ENCODE measurements at regions not wholly inside any gene's neighbourhood (a gene's known extent, or its start where the extent isn't known, plus 50 kb on each side); places are given as distances from the start of the nearest gene placed in this dataset.
"Not testable (repeated sequence)": the region's sequence is repeated elsewhere in the genome, so short reads cannot be mapped to it uniquely, and the experiment has no call there.

GRCh38 chr2:8378016-8378810, 303.6 kb upstream of the ID2 start:
- peaks cover 11% of the 10 kb centered on the region for H3K27me3 Mint-ChIP-seq
- peaks cover 2% of the 10 kb centered on the region for H3K9me3 Mint-ChIP-seq
- peak overlapping the region; percentile 41 for H3K4me3 Mint-ChIP-seq
- H3K4me1 Mint-ChIP-seq (ENCODE audit: low read depth), result peaks cover 43% of the 10 kb centered on the region
- peaks cover 3% of the 10 kb centered on the region for H3K36me3 Mint-ChIP-seq (ENCODE audit: low read depth)
- peak overlapping the region; percentile 56 for H3K27ac Mint-ChIP-seq

- Mint-ChIP-seq H3K4me1 (ENCODE audit: low read depth) (peaks cover 51% of the 10 kb centered on the region), H3K36me3 (ENCODE audit: low read depth) (no peaks in the 10 kb centered on the region), H3K4me3 (no peak overlapping the region), H3K27me3 (peaks cover 11% of the 10 kb centered on the region), H3K27ac (no peak overlapping the region), H3K9me3 (no peaks in the 10 kb centered on the region)
Measured at GRCh38 chr2:8379128-8379527, 302.7 kb upstream of the ID2 start.

GRCh38 chr2:8379549-8379948, 302.3 kb upstream of the ID2 start:
- Mint-ChIP-seq H3K27ac (peak overlapping the region; percentile 71), H3K4me1 (ENCODE audit: low read depth) (peaks cover 55% of the 10 kb centered on the region), H3K36me3 (ENCODE audit: low read depth) (no peaks in the 10 kb centered on the region), H3K4me3 (no peak overlapping the region), H3K27me3 (peaks cover 12% of the 10 kb centered on the region), H3K9me3 (no peaks in the 10 kb centered on the region)

GRCh38 chr2:8380026-8380425, 301.8 kb upstream of the ID2 start:
- H3K9me3 Mint-ChIP-seq, result no peaks in the 10 kb centered on the region
- H3K27me3 Mint-ChIP-seq, result peaks cover 12% of the 10 kb centered on the region
- no peaks in the 10 kb centered on the region for H3K36me3 Mint-ChIP-seq (ENCODE audit: low read depth)
- no peak overlapping the region for H3K4me3 Mint-ChIP-seq
- H3K4me1 Mint-ChIP-seq (ENCODE audit: low read depth), result peaks cover 59% of the 10 kb centered on the region
- H3K27ac Mint-ChIP-seq, result peak overlapping the region; percentile 71

GRCh38 chr2:8380566-8380965, 301.3 kb upstream of the ID2 start:
- Mint-ChIP-seq H3K4me3 (no peak overlapping the region), H3K36me3 (ENCODE audit: low read depth) (no peaks in the 10 kb centered on the region), H3K4me1 (ENCODE audit: low read depth) (peaks cover 64% of the 10 kb centered on the region), H3K27ac (peak overlapping the region; percentile 58), H3K9me3 (no peaks in the 10 kb centered on the region), H3K27me3 (peaks cover 12% of the 10 kb centered on the region)

- H3K4me3 Mint-ChIP-seq, result no peak overlapping the region
- no peaks in the 10 kb centered on the region for H3K36me3 Mint-ChIP-seq (ENCODE audit: low read depth)
- peaks cover 54% of the 10 kb centered on the region for H3K4me1 Mint-ChIP-seq (ENCODE audit: low read depth)
- peaks cover 12% of the 10 kb centered on the region for H3K27me3 Mint-ChIP-seq
- no peaks in the 10 kb centered on the region for H3K9me3 Mint-ChIP-seq
- no peak overlapping the region for H3K27ac Mint-ChIP-seq
Measured at GRCh38 chr2:8382485-8382884, 299.4 kb upstream of the ID2 start.

- H3K4me1 Mint-ChIP-seq (ENCODE audit: low read depth), result peaks cover 29% of the 10 kb centered on the region
- H3K27ac Mint-ChIP-seq; H3K4me3 Mint-ChIP-seq; H3K9me3 Mint-ChIP-seq; H3K27me3 Mint-ChIP-seq; H3K36me3 Mint-ChIP-seq (ENCODE audit: low read depth): not testable (repeated sequence)
Measured at GRCh38 chr2:8386748-8387147, 295.1 kb upstream of the ID2 start.

GRCh38 chr2:8388781-8389180, 293.1 kb upstream of the ID2 start:
- Mint-ChIP-seq H3K27me3 (peaks cover 3% of the 10 kb centered on the region), H3K9me3 (no peaks in the 10 kb centered on the region), H3K36me3 (ENCODE audit: low read depth) (peaks cover 3% of the 10 kb centered on the region), H3K27ac (no peak overlapping the region), H3K4me3 (no peak overlapping the region), H3K4me1 (ENCODE audit: low read depth) (peaks cover 24% of the 10 kb centered on the region)

GRCh38 chr2:8389431-8390108, 292.3 kb upstream of the ID2 start:
- no peak overlapping the region for H3K27ac Mint-ChIP-seq
- peaks cover 17% of the 10 kb centered on the region for H3K4me1 Mint-ChIP-seq (ENCODE audit: low read depth)
- H3K27me3 Mint-ChIP-seq, result no peaks in the 10 kb centered on the region
- H3K9me3 Mint-ChIP-seq, result no peaks in the 10 kb centered on the region
- H3K36me3 Mint-ChIP-seq (ENCODE audit: low read depth), result peaks cover 3% of the 10 kb centered on the region
- H3K4me3 Mint-ChIP-seq, result no peak overlapping the region

GRCh38 chr2:8391126-8391525, 290.7 kb upstream of the ID2 start:
- Mint-ChIP-seq H3K27ac (no peak overlapping the region), H3K4me3 (no peak overlapping the region), H3K27me3 (no peaks in the 10 kb centered on the region), H3K36me3 (ENCODE audit: low read depth) (peaks cover 3% of the 10 kb centered on the region), H3K4me1 (ENCODE audit: low read depth) (peaks cover 9% of the 10 kb centered on the region), H3K9me3 (no peaks in the 10 kb centered on the region)

- Mint-ChIP-seq H3K4me1 (ENCODE audit: low read depth) (peaks cover 9% of the 10 kb centered on the region), H3K27ac (no peak overlapping the region), H3K9me3 (no peaks in the 10 kb centered on the region), H3K27me3 (no peaks in the 10 kb centered on the region), H3K4me3 (no peak overlapping the region), H3K36me3 (ENCODE audit: low read depth) (peaks cover 3% of the 10 kb centered on the region)
Measured at GRCh38 chr2:8391584-8391983, 290.3 kb upstream of the ID2 start.

GRCh38 chr2:8392098-8392866, 289.6 kb upstream of the ID2 start:
- no peaks in the 10 kb centered on the region for H3K27me3 Mint-ChIP-seq
- H3K4me3 Mint-ChIP-seq, result no peak overlapping the region
- no peaks in the 10 kb centered on the region for H3K9me3 Mint-ChIP-seq
- no peak overlapping the region for H3K27ac Mint-ChIP-seq
- peaks cover 9% of the 10 kb centered on the region for H3K4me1 Mint-ChIP-seq (ENCODE audit: low read depth)
- peaks cover 3% of the 10 kb centered on the region for H3K36me3 Mint-ChIP-seq (ENCODE audit: low read depth)

- Mint-ChIP-seq H3K36me3 (ENCODE audit: low read depth) (no peaks in the 10 kb centered on the region), H3K9me3 (peaks cover 4% of the 10 kb centered on the region), H3K27me3 (no peaks in the 10 kb centered on the region), H3K27ac (no peak overlapping the region), H3K4me1 (ENCODE audit: low read depth) (peaks cover 9% of the 10 kb centered on the region), H3K4me3 (no peak overlapping the region)
Measured at GRCh38 chr2:8393506-8393905, 288.4 kb upstream of the ID2 start.

- no peak overlapping the region for H3K27ac Mint-ChIP-seq
- no peak overlapping the region for H3K4me3 Mint-ChIP-seq
- H3K4me1 Mint-ChIP-seq (ENCODE audit: low read depth), result peaks cover 9% of the 10 kb centered on the region
- H3K36me3 Mint-ChIP-seq (ENCODE audit: low read depth), result no peaks in the 10 kb centered on the region
- no peaks in the 10 kb centered on the region for H3K27me3 Mint-ChIP-seq
- H3K9me3 Mint-ChIP-seq, result peaks cover 9% of the 10 kb centered on the region
Measured at GRCh38 chr2:8394131-8394530, 287.7 kb upstream of the ID2 start.
